Astrocyte (in vitro differentiated cells and primary cell): ENCODE measurements at regions not wholly inside any gene's neighbourhood (a gene's known extent, or its start where the extent isn't known, plus 50 kb on each side); places are given as distances from the start of the nearest gene placed in this dataset.

Source experiments
- CTCF ChIP-seq: IDR thresholded peaks from 2 replicates; pipeline ENCODE4 v1.5.1; 2011; ENCODE audit warnings: low read depth, mild to moderate bottlenecking, inconsistent platforms, low read length, moderate library complexity; ENCODE audit not compliant: insufficient read depth
- EZH2 ChIP-seq: IDR thresholded peaks from 2 replicates; pipeline ENCODE4 v1.6.1; 2012; ENCODE audit warnings: mild to moderate bottlenecking, low read length, inconsistent platforms; ENCODE audit not compliant: insufficient read depth

- no peak for TF ChIP-seq CTCF
- TF ChIP-seq EZH2: no peak
Measured at GRCh38 chr4:187666697-187667494, 328.7 kb upstream of the ZFP42 start.
